ENCODE measurements at regions not wholly inside any gene's neighbourhood (a gene's known extent, or its start where the extent isn't known, plus 50 kb on each side); places are given as distances from the start of the nearest gene placed in this dataset.

GRCh38 chr22:48594016-48594756, 1233.5 kb downstream of the BRD1 start:
- TF ChIP-seq EZH2phosphoT487 (IDR thresholded peaks at IDR 0.05; ENCODE audit: borderline replicate concordance, low read length) (no peak), EZH2 (IDR thresholded peaks at IDR 0.05; ENCODE audit: low read length, unreplicated experiment) (no peak)
- TF ChIP-seq, protein P1, sequence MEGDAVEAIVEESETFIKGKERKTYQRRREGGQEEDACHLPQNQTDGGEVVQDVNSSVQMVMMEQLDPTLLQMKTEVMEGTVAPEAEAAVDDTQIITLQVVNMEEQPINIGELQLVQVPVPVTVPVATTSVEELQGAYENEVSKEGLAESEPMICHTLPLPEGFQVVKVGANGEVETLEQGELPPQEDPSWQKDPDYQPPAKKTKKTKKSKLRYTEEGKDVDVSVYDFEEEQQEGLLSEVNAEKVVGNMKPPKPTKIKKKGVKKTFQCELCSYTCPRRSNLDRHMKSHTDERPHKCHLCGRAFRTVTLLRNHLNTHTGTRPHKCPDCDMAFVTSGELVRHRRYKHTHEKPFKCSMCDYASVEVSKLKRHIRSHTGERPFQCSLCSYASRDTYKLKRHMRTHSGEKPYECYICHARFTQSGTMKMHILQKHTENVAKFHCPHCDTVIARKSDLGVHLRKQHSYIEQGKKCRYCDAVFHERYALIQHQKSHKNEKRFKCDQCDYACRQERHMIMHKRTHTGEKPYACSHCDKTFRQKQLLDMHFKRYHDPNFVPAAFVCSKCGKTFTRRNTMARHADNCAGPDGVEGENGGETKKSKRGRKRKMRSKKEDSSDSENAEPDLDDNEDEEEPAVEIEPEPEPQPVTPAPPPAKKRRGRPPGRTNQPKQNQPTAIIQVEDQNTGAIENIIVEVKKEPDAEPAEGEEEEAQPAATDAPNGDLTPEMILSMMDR (conservative IDR thresholded peaks at IDR 0.05; ENCODE audit: low read depth, low read length), result no peak
- Histone ChIP-seq H3K9ac (ENCODE audit: low read length) (no peak overlapping the region), H3K4me1 (ENCODE audit: insufficient read depth, low read length) (no peaks in the 10 kb centered on the region), H3K27ac (ENCODE audit: low read length) (no peak overlapping the region), H2AFZ (ENCODE audit: low read length) (no peak overlapping the region), H3K36me3 (ENCODE audit: low read depth, low read length) (no peaks in the 10 kb centered on the region), H3K27me3 (ENCODE audit: low read length) (no peaks in the 10 kb centered on the region), H3K4me3 (ENCODE audit: low read length) (no peak overlapping the region), H3K4me2 (ENCODE audit: low read length) (no peak overlapping the region), H3K9me2 (replicated peaks; ENCODE audit: low read length) (no peaks in the 10 kb centered on the region), H3F3A (ENCODE audit: low read length, unreplicated experiment) (no peaks in the 10 kb centered on the region), H3K9me3 (ENCODE audit: low read length) (no peaks in the 10 kb centered on the region), H3K79me2 (ENCODE audit: low read length) (no peaks in the 10 kb centered on the region), H4K20me1 (ENCODE audit: low read length) (no peaks in the 10 kb centered on the region)
- intact Hi-C loops (cut with micrococcal nuclease), result no loop called here
- ChIA-PET POLR2A (ENCODE audit: unreplicated experiment) (no interaction called here), CTCF (no interaction called here)
- DNase-seq, result no peak
- ATAC-seq, result no peak
- no TSS peak for BruUV-seq (replicated peaks)

- ChIA-PET POLR2A (ENCODE audit: unreplicated experiment) (no interaction called here), CTCF (no interaction called here)
- H3K79me2 ChIP-seq (ENCODE audit: low read length), result no peaks in the 10 kb centered on the region
- no peaks in the 10 kb centered on the region for H3K9me3 ChIP-seq (ENCODE audit: low read length)
- no peak for TF ChIP-seq EZH2 (IDR thresholded peaks at IDR 0.05; ENCODE audit: low read length, unreplicated experiment)
- TF ChIP-seq, protein P1 (conservative IDR thresholded peaks at IDR 0.05; ENCODE audit: low read depth, low read length), result no peak
- TF ChIP-seq EZH2phosphoT487 (IDR thresholded peaks at IDR 0.05; ENCODE audit: borderline replicate concordance, low read length), result no peak
- H3K4me2 ChIP-seq (ENCODE audit: low read length), result no peak overlapping the region
- BruUV-seq (replicated peaks), result no TSS peak
- H3K36me3 ChIP-seq (ENCODE audit: low read depth, low read length), result no peaks in the 10 kb centered on the region
- no peaks in the 10 kb centered on the region for H3F3A ChIP-seq (ENCODE audit: low read length, unreplicated experiment)
- H4K20me1 ChIP-seq (ENCODE audit: low read length), result no peaks in the 10 kb centered on the region
- intact Hi-C loops (cut with micrococcal nuclease), result no loop called here
- ATAC-seq (no peak), DNase-seq (no peak)
- H3K4me3 ChIP-seq (ENCODE audit: low read length), result no peak overlapping the region
- no peak overlapping the region for H3K27ac ChIP-seq (ENCODE audit: low read length)
- no peak overlapping the region for H2AFZ ChIP-seq (ENCODE audit: low read length)
- H3K27me3 ChIP-seq (ENCODE audit: low read length), result no peaks in the 10 kb centered on the region
- H3K9ac ChIP-seq (ENCODE audit: low read length), result no peak overlapping the region
- no peaks in the 10 kb centered on the region for H3K9me2 ChIP-seq (replicated peaks; ENCODE audit: low read length)
- no peaks in the 10 kb centered on the region for H3K4me1 ChIP-seq (ENCODE audit: insufficient read depth, low read length)
These were observed 1234.1 kb downstream of the BRD1 start for GRCh38 chr22:48593551-48593950.

- H3K36me3 ChIP-seq (ENCODE audit: low read depth, low read length), result no peaks in the 10 kb centered on the region
- H3K9me3 ChIP-seq (ENCODE audit: low read length), result no peaks in the 10 kb centered on the region
- intact Hi-C loops (cut with micrococcal nuclease), result no loop called here
- H3K27me3 ChIP-seq (ENCODE audit: low read length), result no peaks in the 10 kb centered on the region
- no peak overlapping the region for H2AFZ ChIP-seq (ENCODE audit: low read length)
- H3F3A ChIP-seq (ENCODE audit: low read length, unreplicated experiment), result no peaks in the 10 kb centered on the region
- no peaks in the 10 kb centered on the region for H3K4me1 ChIP-seq (ENCODE audit: insufficient read depth, low read length)
- ChIA-PET CTCF (no interaction called here), POLR2A (ENCODE audit: unreplicated experiment) (no interaction called here)
- no peak for TF ChIP-seq EZH2phosphoT487 (IDR thresholded peaks at IDR 0.05; ENCODE audit: borderline replicate concordance, low read length)
- TF ChIP-seq, protein P1 (conservative IDR thresholded peaks at IDR 0.05; ENCODE audit: low read depth, low read length), result no peak
- no peak for TF ChIP-seq EZH2 (IDR thresholded peaks at IDR 0.05; ENCODE audit: low read length, unreplicated experiment)
- no peak overlapping the region for H3K27ac ChIP-seq (ENCODE audit: low read length)
- H3K9me2 ChIP-seq (replicated peaks; ENCODE audit: low read length), result no peaks in the 10 kb centered on the region
- H3K9ac ChIP-seq (ENCODE audit: low read length), result no peak overlapping the region
- H4K20me1 ChIP-seq (ENCODE audit: low read length), result no peaks in the 10 kb centered on the region
- BruUV-seq (replicated peaks), result no TSS peak
- no peak overlapping the region for H3K4me2 ChIP-seq (ENCODE audit: low read length)
- DNase-seq (no peak), ATAC-seq (no peak)
- H3K79me2 ChIP-seq (ENCODE audit: low read length), result no peaks in the 10 kb centered on the region
- H3K4me3 ChIP-seq (ENCODE audit: low read length), result no peak overlapping the region
These were observed 1234.7 kb downstream of the BRD1 start for GRCh38 chr22:48592931-48593330.

All from PC-3 (cell line).